ENCODE measurements at regions not wholly inside any gene's neighbourhood (a gene's known extent, or its start where the extent isn't known, plus 50 kb on each side); places are given as distances from the start of the nearest gene placed in this dataset.

DNA sequence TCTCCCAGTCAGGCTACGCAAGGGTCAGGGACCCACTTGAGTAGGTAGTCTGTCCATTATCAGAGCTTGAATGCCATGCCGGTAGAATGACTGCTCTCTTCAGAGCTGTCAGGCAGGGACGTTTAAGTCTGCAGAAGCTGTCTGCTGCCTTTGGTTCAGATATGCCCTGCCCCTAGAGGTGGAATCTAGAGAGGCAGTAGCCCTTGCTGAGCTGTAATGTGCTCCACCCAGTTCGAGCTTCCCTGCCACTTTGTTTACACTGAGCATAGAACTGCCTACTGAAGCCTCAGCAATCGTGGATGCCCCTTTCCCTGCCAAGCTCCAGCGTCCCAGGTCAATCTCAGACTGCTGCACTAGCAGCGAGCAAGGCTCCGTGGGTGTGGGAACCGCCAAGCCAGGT is 57.5 kb upstream of the SETMAR start:
- TF ChIP-seq, protein P1, sequence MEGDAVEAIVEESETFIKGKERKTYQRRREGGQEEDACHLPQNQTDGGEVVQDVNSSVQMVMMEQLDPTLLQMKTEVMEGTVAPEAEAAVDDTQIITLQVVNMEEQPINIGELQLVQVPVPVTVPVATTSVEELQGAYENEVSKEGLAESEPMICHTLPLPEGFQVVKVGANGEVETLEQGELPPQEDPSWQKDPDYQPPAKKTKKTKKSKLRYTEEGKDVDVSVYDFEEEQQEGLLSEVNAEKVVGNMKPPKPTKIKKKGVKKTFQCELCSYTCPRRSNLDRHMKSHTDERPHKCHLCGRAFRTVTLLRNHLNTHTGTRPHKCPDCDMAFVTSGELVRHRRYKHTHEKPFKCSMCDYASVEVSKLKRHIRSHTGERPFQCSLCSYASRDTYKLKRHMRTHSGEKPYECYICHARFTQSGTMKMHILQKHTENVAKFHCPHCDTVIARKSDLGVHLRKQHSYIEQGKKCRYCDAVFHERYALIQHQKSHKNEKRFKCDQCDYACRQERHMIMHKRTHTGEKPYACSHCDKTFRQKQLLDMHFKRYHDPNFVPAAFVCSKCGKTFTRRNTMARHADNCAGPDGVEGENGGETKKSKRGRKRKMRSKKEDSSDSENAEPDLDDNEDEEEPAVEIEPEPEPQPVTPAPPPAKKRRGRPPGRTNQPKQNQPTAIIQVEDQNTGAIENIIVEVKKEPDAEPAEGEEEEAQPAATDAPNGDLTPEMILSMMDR (conservative IDR thresholded peaks at IDR 0.05; ENCODE audit: low read length) = no peak
- no peak for TF ChIP-seq EZH2phosphoT487 (IDR thresholded peaks at IDR 0.05; ENCODE audit: borderline replicate concordance, low read depth, low read length)
